GM23338 (cell line): ENCODE measurements at regions not wholly inside any gene's neighbourhood (a gene's known extent, or its start where the extent isn't known, plus 50 kb on each side); places are given as distances from the start of the nearest gene placed in this dataset.

Source experiments
- ATAC-seq: fragments of 200-7000 bp; cut with Tn5 transposase; 3 replicates; pipeline ENCODE4 v1.9.1; 2020
- DNase-seq: peaks from one replicate; pipeline ENCODE4 v3.0.0-alpha.2; 2015; ENCODE audit warnings: low spot score
- H2AFZ ChIP-seq: fragments of 200-600 bp; sonication (generic); 2 replicates; pipeline ENCODE4 v1.8.0; 2016; ENCODE audit warnings: antibody characterized with exemption, mild to moderate bottlenecking, moderate library complexity
- H3F3A ChIP-seq: fragments of 200-600 bp; sonication (generic); replicated peaks from 2 replicates; pipeline ENCODE4 v1.8.0; 2017; ENCODE audit warnings: antibody characterized with exemption, mixed run types, low read depth
- H3K27ac ChIP-seq: fragments of 200-600 bp; sonication (generic); 2 replicates; pipeline ENCODE4 v1.6.1; 2016; ENCODE audit warnings: low read depth
- H3K27me3 ChIP-seq: fragments of 200-600 bp; sonication (generic); 2 replicates; pipeline ENCODE4 v1.8.0; 2016; ENCODE audit warnings: mild to moderate bottlenecking, mixed run types, moderate library complexity; ENCODE audit not compliant: insufficient read depth
- H3K36me3 ChIP-seq: fragments of 200-600 bp; sonication (generic); 2 replicates; pipeline ENCODE4 v1.8.0; 2016; ENCODE audit warnings: mild to moderate bottlenecking; ENCODE audit not compliant: insufficient read depth
- H3K4me1 ChIP-seq: fragments of 200-600 bp; sonication (generic); 2 replicates; pipeline ENCODE4 v1.8.0; 2016; ENCODE audit warnings: mild to moderate bottlenecking, moderate library complexity; ENCODE audit not compliant: insufficient read depth
- H3K4me2 ChIP-seq: fragments of 200-600 bp; sonication (generic); 2 replicates; pipeline ENCODE4 v1.7.1; 2017; ENCODE audit warnings: mixed run types
- H3K4me3 ChIP-seq: fragments of 200-600 bp; sonication (generic); 2 replicates; pipeline ENCODE4 v1.6.1; 2016; ENCODE audit warnings: mixed run types
- H3K79me2 ChIP-seq: fragments of 200-600 bp; sonication (generic); replicated peaks from 2 replicates; pipeline ENCODE4 v1.8.0; 2017; ENCODE audit warnings: mild to moderate bottlenecking; ENCODE audit not compliant: insufficient read depth
- H3K9me2 ChIP-seq: fragments of 200-600 bp; sonication (generic); 2 replicates; pipeline ENCODE4 v1.8.0; 2017; ENCODE audit not compliant: insufficient read depth
- H4K20me1 ChIP-seq: fragments of 200-600 bp; sonication (generic); replicated peaks from 2 replicates; pipeline ENCODE4 v1.8.0; 2017; ENCODE audit warnings: mild to moderate bottlenecking; ENCODE audit not compliant: insufficient read depth
- H3K27ac Mint-ChIP-seq: 2 replicates; pipeline ENCODE4 v1.8.0; 2020; ENCODE audit warnings: inconsistent platforms, mild to moderate bottlenecking, moderate library complexity, mixed read lengths
- H3K27me3 Mint-ChIP-seq: 3 replicates; pipeline ENCODE4 v1.8.0; 2022; ENCODE audit warnings: low read depth, mild to moderate bottlenecking, moderate library complexity, mixed read lengths, inconsistent platforms; ENCODE audit not compliant: insufficient read depth, poor library complexity
- H3K36me3 Mint-ChIP-seq: 3 replicates; pipeline ENCODE4 v1.8.0; 2021; ENCODE audit warnings: low read depth, mild to moderate bottlenecking, inconsistent platforms, moderate library complexity, mixed read lengths
- H3K4me1 Mint-ChIP-seq: 3 replicates; pipeline ENCODE4 v1.8.0; 2020; ENCODE audit warnings: mild to moderate bottlenecking, inconsistent platforms, mixed read lengths
- H3K4me3 Mint-ChIP-seq: 3 replicates; pipeline ENCODE4 v1.8.0; 2021; ENCODE audit warnings: moderate library complexity, mild to moderate bottlenecking, inconsistent platforms, mixed read lengths
- H3K9me3 Mint-ChIP-seq: 3 replicates; pipeline ENCODE4 v1.8.0; 2020; ENCODE audit warnings: moderate library complexity, mild to moderate bottlenecking, inconsistent platforms, mixed read lengths
- CREB1 ChIP-seq: fragments of 250-450 bp; sonication (Bioruptor Pico); IDR thresholded peaks from 2 replicates; pipeline ENCODE4 v1.5.0; 2020; ENCODE audit warnings: low read depth, mild to moderate bottlenecking, moderate library complexity
- EZH2phosphoT487 ChIP-seq: fragments of 200-600 bp; sonication (generic); IDR thresholded peaks from one replicate; pipeline ENCODE4 v1.8.1; 2018; ENCODE audit warnings: antibody characterized with exemption; ENCODE audit not compliant: unreplicated experiment
- JUNB ChIP-seq: IDR thresholded peaks from one replicate; pipeline ENCODE4 v1.6.1; 2016; ENCODE audit warnings: antibody characterized with exemption; ENCODE audit not compliant: unreplicated experiment
- NANOG ChIP-seq: IDR thresholded peaks from 2 replicates; pipeline ENCODE4 v1.6.1; 2016; ENCODE audit warnings: antibody characterized with exemption, borderline replicate concordance
- POLR2AphosphoS5 ChIP-seq: IDR thresholded peaks from 2 replicates; pipeline ENCODE4 v1.6.1; 2016; ENCODE audit warnings: antibody characterized with exemption, low read depth
- TF ChIP-seq, protein P1 (sequence below): IDR thresholded peaks from one replicate; pipeline ENCODE4 v1.6.1; 2018; ENCODE audit warnings: antibody characterized with exemption; ENCODE audit not compliant: unreplicated experiment

DNA sequence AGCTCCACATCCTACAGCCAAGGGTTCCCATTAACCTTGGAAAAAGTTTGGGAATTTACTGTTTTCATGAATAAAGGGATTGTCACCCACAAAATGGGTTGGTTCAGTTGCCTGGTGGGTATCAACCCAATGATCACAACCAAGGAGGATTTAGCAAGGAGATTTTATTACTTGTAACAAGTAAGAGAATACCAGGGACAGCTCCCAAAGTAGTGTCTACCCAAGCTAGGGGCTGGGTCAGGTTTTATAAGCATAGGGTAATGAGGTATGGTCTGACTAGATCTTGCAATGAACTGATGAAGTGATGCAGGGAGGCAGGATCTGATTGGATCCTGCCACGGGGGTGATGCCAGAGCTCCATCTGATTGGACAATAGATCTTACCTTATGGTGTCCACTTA lies 681.8 kb downstream of the SLC4A3 start:
- no peak overlapping the region for H3K4me3 Mint-ChIP-seq
- no peak overlapping the region for H3K27ac ChIP-seq
- no peak overlapping the region for H3K27ac Mint-ChIP-seq
- TF ChIP-seq JUNB: no peak
- no peak for TF ChIP-seq EZH2phosphoT487
- no peak for TF ChIP-seq CREB1 (CRISPR knock-in tag)
- H3K36me3 ChIP-seq: no peaks in the 10 kb centered on the region
- H3K4me2 ChIP-seq: no peak overlapping the region
- no peaks in the 10 kb centered on the region for H3K36me3 Mint-ChIP-seq
- DNase-seq (no peak), ATAC-seq (no peak)
- no peak overlapping the region for H2AFZ ChIP-seq
- H3K79me2 ChIP-seq: no peaks in the 10 kb centered on the region
- H3K4me1 ChIP-seq: no peaks in the 10 kb centered on the region
- no peaks in the 10 kb centered on the region for H3F3A ChIP-seq
- no peaks in the 10 kb centered on the region for H3K9me3 Mint-ChIP-seq
- no peaks in the 10 kb centered on the region; the same call in 1 of the 2 replicates for H3K9me2 ChIP-seq
- H3K4me3 ChIP-seq: no peak overlapping the region
- H3K4me1 Mint-ChIP-seq: no peaks in the 10 kb centered on the region
- no peaks in the 10 kb centered on the region for H3K27me3 ChIP-seq
- peaks cover 4% of the 10 kb centered on the region for H3K27me3 Mint-ChIP-seq
- H4K20me1 ChIP-seq: no peaks in the 10 kb centered on the region

DNA sequence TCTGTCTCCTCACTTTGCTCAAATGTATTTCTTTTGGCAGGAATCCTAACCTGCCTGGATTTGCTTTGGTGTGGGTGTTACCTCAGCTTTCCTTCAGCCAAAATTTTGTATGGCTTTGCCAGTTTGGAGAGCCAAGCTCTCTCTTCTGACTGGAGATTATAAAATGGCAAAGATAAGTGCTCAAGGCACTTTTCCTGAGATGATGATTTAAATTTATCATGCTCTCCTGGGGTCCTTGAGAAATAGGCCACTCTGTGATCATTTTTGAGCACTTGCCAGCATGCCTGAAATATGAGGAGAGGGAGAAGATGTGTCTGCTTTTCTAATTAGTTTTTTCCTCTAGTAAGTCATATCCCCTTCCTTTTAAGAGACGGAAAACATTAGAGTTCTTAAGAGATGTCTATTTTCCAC lies 683.0 kb downstream of the SLC4A3 start:
- no peak overlapping the region for H3K4me3 ChIP-seq
- Mint-ChIP-seq H3K4me1 (no peaks in the 10 kb centered on the region), H3K9me3 (no peaks in the 10 kb centered on the region), H3K27me3 (peaks cover 4% of the 10 kb centered on the region), H3K4me3 (no peak overlapping the region), H3K36me3 (no peaks in the 10 kb centered on the region), H3K27ac (no peak overlapping the region)
- H4K20me1 ChIP-seq: no peaks in the 10 kb centered on the region
- no peaks in the 10 kb centered on the region; the same call in 1 of the 2 replicates for H3K9me2 ChIP-seq
- H3F3A ChIP-seq: no peaks in the 10 kb centered on the region
- no peaks in the 10 kb centered on the region for H3K27me3 ChIP-seq
- H3K4me2 ChIP-seq: no peak overlapping the region
- TF ChIP-seq, protein P1, sequence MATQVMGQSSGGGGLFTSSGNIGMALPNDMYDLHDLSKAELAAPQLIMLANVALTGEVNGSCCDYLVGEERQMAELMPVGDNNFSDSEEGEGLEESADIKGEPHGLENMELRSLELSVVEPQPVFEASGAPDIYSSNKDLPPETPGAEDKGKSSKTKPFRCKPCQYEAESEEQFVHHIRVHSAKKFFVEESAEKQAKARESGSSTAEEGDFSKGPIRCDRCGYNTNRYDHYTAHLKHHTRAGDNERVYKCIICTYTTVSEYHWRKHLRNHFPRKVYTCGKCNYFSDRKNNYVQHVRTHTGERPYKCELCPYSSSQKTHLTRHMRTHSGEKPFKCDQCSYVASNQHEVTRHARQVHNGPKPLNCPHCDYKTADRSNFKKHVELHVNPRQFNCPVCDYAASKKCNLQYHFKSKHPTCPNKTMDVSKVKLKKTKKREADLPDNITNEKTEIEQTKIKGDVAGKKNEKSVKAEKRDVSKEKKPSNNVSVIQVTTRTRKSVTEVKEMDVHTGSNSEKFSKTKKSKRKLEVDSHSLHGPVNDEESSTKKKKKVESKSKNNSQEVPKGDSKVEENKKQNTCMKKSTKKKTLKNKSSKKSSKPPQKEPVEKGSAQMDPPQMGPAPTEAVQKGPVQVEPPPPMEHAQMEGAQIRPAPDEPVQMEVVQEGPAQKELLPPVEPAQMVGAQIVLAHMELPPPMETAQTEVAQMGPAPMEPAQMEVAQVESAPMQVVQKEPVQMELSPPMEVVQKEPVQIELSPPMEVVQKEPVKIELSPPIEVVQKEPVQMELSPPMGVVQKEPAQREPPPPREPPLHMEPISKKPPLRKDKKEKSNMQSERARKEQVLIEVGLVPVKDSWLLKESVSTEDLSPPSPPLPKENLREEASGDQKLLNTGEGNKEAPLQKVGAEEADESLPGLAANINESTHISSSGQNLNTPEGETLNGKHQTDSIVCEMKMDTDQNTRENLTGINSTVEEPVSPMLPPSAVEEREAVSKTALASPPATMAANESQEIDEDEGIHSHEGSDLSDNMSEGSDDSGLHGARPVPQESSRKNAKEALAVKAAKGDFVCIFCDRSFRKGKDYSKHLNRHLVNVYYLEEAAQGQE: no peak
- TF ChIP-seq CREB1 (CRISPR knock-in tag) (no peak), POLR2AphosphoS5 (no peak), NANOG (no peak), EZH2phosphoT487 (no peak)
- no peak overlapping the region for H2AFZ ChIP-seq
- no peaks in the 10 kb centered on the region for H3K79me2 ChIP-seq
- H3K36me3 ChIP-seq: no peaks in the 10 kb centered on the region
- ATAC-seq (no peak), DNase-seq (no peak)
- no peaks in the 10 kb centered on the region for H3K4me1 ChIP-seq
- no peak overlapping the region for H3K27ac ChIP-seq

DNA sequence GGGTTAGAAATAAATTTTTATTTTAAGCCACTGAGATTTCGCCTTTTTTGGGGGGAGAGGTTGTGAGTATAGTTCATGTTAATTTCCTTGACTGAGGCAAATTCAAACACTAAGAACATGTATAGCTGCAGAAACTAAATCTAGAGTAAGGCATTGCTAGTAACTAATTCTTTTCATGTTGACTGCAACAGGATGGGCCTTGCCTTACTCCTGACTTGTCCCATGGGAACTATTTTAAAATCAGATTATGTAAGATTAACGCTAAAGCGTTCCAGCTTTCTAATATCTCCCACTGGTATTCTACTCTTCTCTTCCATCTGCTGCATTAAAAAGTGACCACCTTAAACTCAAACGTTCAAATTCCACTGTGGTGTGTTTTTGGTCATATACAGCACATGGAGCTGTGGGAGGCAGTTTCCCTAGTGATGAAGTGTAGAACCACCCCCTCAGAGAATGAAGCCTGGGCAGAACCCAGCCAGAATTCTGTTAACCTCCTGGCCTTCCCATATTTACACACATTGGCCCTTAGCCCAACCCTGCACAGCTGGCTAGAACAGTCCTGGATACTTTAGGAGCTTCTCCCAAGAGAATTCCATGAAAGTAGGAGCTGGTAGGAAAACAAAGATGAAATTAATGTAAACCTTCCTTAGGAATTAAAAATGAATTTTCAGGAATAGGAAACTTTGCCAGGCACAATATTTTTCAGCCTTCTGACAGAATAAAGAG lies 687.8 kb downstream of the SLC4A3 start:
- ATAC-seq: no peak
- Histone ChIP-seq H3K4me1 (no peaks in the 10 kb centered on the region), H3K36me3 (no peaks in the 10 kb centered on the region), H4K20me1 (no peaks in the 10 kb centered on the region), H3K4me2 (no peak overlapping the region), H3K4me3 (no peak overlapping the region), H2AFZ (no peak overlapping the region), H3K79me2 (no peaks in the 10 kb centered on the region), H3K27me3 (no peaks in the 10 kb centered on the region), H3K27ac (no peak overlapping the region), H3K9me2 (peaks cover under 1% of the 10 kb centered on the region), H3F3A (no peaks in the 10 kb centered on the region)
- Mint-ChIP-seq H3K27ac (no peak overlapping the region), H3K36me3 (no peaks in the 10 kb centered on the region), H3K27me3 (no peaks in the 10 kb centered on the region), H3K4me1 (no peaks in the 10 kb centered on the region), H3K9me3 (no peaks in the 10 kb centered on the region; the same call in 2 of the 3 replicates), H3K4me3 (no peak overlapping the region)
- DNase-seq: no peak
- no peak for TF ChIP-seq CREB1 (CRISPR knock-in tag)
- TF ChIP-seq, protein P1: no peak
